HUES64 (cell line): ENCODE measurements at regions not wholly inside any gene's neighbourhood (a gene's known extent, or its start where the extent isn't known, plus 50 kb on each side); places are given as distances from the start of the nearest gene placed in this dataset.
"Not testable (repeated sequence)": the region's sequence is repeated elsewhere in the genome, so short reads cannot be mapped to it uniquely, and the experiment has no call there.

Source experiments
- H3K27ac ChIP-seq: 2 replicates; pipeline ENCODE4 v1.7.0; 2013; ENCODE audit warnings: low read depth, low read length, inconsistent platforms
- H3K27me3 ChIP-seq: 2 replicates; pipeline ENCODE4 v1.6.1; 2013; ENCODE audit warnings: mild to moderate bottlenecking, low read length; ENCODE audit not compliant: insufficient read depth
- H3K36me3 ChIP-seq: 2 replicates; pipeline ENCODE4 v1.6.1; 2013; ENCODE audit warnings: mild to moderate bottlenecking, low read length; ENCODE audit not compliant: insufficient read depth
- H3K4me1 ChIP-seq: 2 replicates; pipeline ENCODE4 v1.6.1; 2013; ENCODE audit warnings: mild to moderate bottlenecking, low read length, moderate library complexity; ENCODE audit not compliant: insufficient read depth
- H3K4me3 ChIP-seq: 2 replicates; pipeline ENCODE4 v1.5.1; 2013; ENCODE audit warnings: mild to moderate bottlenecking, low read length, moderate library complexity
- H3K9ac ChIP-seq: 2 replicates; pipeline ENCODE4 v1.6.1; 2013; ENCODE audit warnings: mild to moderate bottlenecking, low read depth, low read length
- H3K9me3 ChIP-seq: 2 replicates; pipeline ENCODE4 v1.6.1; 2013; ENCODE audit warnings: low read depth, low read length; ENCODE audit not compliant: insufficient read depth
- WGBS: fragments of 150-250, 120-280 bp; methylation state at CpG from one replicate; pipeline ENCODE4 v1.1.7; 2013; ENCODE audit warnings: missing lambda C conversion rate; 5-methylcytosine and 5-hydroxymethylcytosine counted together

DNA sequence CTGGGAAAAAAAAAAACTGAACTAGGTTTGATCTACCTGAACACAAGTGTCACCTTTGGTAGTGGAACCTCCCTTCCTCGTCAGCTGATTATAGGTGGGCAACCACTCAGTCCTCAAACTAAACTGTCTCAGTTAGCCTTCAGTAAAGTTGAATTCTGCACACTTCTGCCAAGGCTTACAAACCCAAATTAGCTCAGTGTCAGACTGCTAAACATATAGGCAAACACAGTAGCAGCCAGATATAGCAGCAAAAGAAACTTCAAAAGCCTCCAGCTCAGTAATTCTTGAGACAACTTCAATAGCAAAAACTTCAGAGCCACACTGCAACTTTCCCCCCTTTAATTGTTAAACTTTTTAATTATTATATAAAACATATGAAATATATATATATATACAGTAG, 956.9 kb downstream of the XPNPEP1 start:
- Histone ChIP-seq H3K9ac (no peak overlapping the region), H3K27me3 (no peaks in the 10 kb centered on the region), H3K36me3 (no peaks in the 10 kb centered on the region), H3K4me1 (no peaks in the 10 kb centered on the region), H3K27ac (no peak overlapping the region), H3K9me3 (peaks cover 64% of the 10 kb centered on the region), H3K4me3 (no peak overlapping the region)
- 85% methylated on average over 1 of the region's 1 CpG for WGBS

DNA sequence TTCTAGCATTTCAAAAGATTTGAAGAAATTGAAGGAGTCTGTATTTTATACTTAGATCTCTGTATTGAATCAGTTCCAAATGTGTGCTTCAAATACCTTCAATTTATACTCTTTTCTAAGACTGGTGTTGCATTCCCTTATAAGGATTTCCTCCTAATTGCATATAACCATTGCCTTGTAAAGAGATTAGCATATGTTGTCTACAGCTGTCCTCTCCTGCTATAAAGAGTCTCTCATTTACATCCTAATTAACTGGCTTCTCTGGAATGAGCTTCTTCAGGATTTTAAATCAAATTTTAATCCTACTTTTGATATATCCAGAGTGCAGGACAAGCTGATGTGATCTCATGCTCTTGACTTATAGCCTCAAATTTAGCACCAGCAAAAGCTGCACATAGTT, 957.3 kb downstream of the XPNPEP1 start:
- peaks cover 62% of the 10 kb centered on the region for H3K9me3 ChIP-seq
- no peaks in the 10 kb centered on the region for H3K4me1 ChIP-seq
- no peak overlapping the region for H3K9ac ChIP-seq
- no peak overlapping the region for H3K4me3 ChIP-seq
- H3K27ac ChIP-seq: no peak overlapping the region
- H3K36me3 ChIP-seq: no peaks in the 10 kb centered on the region
- H3K27me3 ChIP-seq: no peaks in the 10 kb centered on the region

DNA sequence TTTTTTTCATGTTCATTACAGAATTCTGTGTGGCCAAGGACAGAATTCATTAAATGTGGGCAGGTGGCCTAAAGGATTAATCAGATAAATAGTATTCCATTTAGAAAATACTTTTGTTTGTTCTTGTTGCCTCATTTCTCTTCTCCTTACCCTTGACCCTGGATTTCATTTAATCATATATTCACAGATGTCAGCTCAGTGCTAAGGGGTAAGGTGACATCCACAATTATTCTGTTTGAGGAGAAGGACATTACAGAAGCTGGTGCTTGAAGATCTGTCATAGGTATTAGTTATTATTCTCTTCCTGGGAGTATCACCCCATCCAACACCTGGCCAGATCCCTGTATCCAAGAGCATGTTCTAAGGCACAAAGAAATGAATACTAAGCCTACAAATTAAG, 961.1 kb downstream of the XPNPEP1 start:
- Histone ChIP-seq H3K4me1 (no peaks in the 10 kb centered on the region), H3K27ac (no peak overlapping the region), H3K27me3 (no peaks in the 10 kb centered on the region), H3K9ac (no peak overlapping the region), H3K4me3 (no peak overlapping the region), H3K9me3 (peaks cover 51% of the 10 kb centered on the region; the same call in 1 of the 2 replicates), H3K36me3 (no peaks in the 10 kb centered on the region)

DNA sequence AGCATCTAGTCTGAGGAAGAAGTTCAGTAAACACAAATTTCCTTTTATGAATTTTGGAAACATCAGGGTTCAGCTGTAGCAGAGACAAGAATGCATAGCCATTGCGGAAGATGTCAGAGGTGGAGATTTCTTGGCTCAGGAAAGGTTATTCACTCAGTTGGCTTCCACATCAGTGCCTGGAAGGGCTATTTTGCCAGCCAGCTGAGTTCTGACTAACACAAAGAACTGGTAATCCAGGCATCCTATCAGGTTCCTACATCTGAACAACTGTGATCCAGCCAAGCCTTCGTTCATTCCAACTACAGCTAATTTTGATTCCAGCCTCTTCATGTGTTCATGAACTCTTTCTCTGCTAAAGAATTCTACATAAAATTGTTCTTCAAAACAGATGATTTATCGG, 965.6 kb downstream of the XPNPEP1 start:
- Histone ChIP-seq H3K36me3 (no peaks in the 10 kb centered on the region), H3K27ac (no peak overlapping the region), H3K9me3 (peaks cover 39% of the 10 kb centered on the region), H3K4me3 (no peak overlapping the region), H3K9ac (no peak overlapping the region), H3K4me1 (no peaks in the 10 kb centered on the region), H3K27me3 (no peaks in the 10 kb centered on the region)
- WGBS: 75% methylated on average over 2 of the region's 3 CpGs

DNA sequence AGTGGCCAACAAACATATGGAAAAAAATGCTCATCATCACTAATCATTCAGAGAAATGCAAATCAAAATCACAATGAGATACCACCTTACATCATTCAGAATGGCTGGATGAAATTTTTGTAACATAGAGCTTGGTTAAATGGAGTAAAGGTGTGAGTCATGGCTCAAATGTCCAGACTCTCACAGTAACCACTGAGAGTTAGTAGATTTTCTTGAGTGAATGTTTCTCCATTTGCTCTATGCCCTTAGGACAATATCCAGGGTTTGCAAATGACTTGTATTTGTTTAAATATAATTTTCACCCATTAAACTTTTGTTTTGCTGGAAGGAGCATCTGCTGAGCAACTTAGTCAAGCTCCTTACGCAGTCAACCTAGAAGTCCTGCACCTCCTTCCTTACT, 967.2 kb downstream of the XPNPEP1 start:
- Histone ChIP-seq H3K9me3 (peaks cover 31% of the 10 kb centered on the region), H3K36me3 (no peaks in the 10 kb centered on the region), H3K4me1 (no peaks in the 10 kb centered on the region), H3K27me3 (no peaks in the 10 kb centered on the region), H3K4me3 (no peak overlapping the region), H3K9ac (no peak overlapping the region), H3K27ac (no peak overlapping the region)
- 73% methylated on average over 1 of the region's 1 CpG for WGBS

DNA sequence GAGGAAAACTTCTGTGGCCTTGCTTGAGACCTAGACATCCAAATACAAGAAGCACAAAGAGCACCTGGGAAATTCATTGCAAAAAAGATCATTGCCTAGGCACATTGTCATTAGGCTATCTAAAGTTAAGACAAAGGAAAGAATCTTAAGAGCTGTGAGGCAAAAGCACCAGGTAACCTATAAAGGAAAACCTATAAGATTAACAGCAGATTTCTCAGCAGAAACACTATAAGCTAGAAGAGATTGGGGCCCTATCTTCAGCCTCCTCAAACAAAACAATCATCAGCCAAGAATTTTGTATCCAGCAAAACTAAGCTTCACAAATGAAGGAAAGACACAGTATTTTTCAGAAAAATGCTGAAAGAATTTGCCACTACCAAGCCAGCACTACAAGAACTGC, 1003.3 kb downstream of the XPNPEP1 start:
- not testable (repeated sequence) for H3K27ac ChIP-seq, H3K9ac ChIP-seq, H3K36me3 ChIP-seq, H3K4me3 ChIP-seq, H3K27me3 ChIP-seq, H3K4me1 ChIP-seq
- peaks cover 65% of the 10 kb centered on the region for H3K9me3 ChIP-seq

DNA sequence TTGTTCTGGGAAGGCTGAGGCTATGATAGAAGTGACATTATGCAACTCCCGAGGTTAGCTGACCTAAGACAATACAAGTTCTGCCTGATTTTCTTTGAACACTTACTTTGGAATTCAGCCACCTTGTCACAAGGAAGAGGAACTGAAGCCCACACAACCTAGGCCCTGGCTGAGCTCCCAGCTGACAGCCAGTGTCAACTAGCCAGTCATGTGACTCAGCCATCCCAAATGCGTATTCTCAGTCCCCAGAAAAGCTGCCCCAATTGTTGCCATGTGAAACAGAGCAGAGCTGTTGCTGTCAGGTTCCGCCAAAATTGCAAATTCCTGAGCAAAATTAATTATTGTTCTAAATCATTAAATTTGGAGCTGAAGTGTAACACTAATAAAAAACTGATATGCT, 1010.0 kb downstream of the XPNPEP1 start:
- Histone ChIP-seq H3K4me3 (no peak overlapping the region), H3K4me1 (no peaks in the 10 kb centered on the region), H3K36me3 (no peaks in the 10 kb centered on the region), H3K27ac (no peak overlapping the region), H3K9ac (no peak overlapping the region), H3K9me3 (peaks cover 45% of the 10 kb centered on the region), H3K27me3 (peaks cover 7% of the 10 kb centered on the region; the same call in 1 of the 2 replicates)
- WGBS: 81% methylated on average over 3 of the region's 3 CpGs

DNA sequence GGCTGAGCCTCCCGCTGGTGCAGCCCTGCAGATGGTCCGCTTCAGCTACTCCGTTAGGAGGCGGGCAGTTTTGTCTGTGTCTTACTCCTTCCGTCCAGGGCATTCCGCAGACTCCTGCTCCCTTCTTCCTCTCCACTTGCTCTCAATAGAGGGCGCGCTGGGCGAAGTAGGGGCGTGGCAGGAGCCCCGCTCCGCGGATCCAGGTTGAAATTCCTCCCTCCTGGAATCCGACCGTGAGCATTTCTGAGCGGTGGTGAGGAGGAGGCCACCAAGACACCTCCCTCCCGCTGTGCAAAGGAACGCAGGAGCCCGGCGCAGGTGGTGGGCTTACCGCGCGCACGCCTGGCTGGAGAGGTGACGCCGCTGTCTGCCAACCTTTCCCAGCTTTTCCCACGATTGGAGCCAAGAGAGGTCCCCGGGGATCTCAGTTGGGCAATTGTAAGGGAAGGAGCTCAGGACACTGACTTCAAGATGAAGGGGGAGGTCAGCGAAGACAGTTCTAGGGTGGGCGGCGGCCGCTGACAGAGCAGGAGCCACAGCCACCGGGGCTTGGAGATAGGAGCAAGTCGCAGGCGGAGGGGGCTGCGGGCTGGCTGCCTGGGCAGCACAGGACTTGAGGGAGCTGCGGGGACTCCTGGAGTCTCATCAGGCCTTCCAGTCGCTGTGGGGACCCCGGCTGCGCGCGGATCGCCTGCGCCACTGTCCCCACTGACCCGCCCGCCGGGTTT, 1011.3 kb downstream of the XPNPEP1 start:
- no peaks in the 10 kb centered on the region for H3K4me1 ChIP-seq
- H3K27ac ChIP-seq: no peak overlapping the region
- WGBS: 73% methylated on average over 47 of the region's 47 CpGs
- H3K27me3 ChIP-seq: peaks cover 7% of the 10 kb centered on the region; the same call in 1 of the 2 replicates
- peak overlapping the region; percentile 44 for H3K9ac ChIP-seq
- peak overlapping the region; percentile 69 for H3K4me3 ChIP-seq
- H3K36me3 ChIP-seq: no peaks in the 10 kb centered on the region
- H3K9me3 ChIP-seq: peaks cover 45% of the 10 kb centered on the region

DNA sequence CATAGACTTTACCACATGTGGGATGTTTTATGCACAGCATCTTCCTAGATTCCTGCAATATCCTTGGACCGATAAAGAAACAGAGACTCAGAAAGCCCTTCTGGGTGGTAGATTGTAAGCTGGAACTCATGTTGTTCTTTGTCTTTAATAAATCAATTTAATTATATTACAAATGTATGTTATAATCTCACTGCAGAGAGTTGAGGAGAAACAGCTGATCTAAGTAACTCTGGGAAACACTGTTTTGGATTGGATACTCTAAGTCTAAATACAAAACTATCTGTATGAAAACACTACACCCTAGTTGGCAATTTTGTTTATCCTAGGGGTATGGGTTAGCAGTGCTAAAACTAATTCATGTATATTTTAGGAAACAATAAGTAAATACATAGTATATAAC, 1015.2 kb downstream of the XPNPEP1 start:
- Histone ChIP-seq H3K27me3 (peaks cover 7% of the 10 kb centered on the region; the same call in 1 of the 2 replicates), H3K36me3 (no peaks in the 10 kb centered on the region), H3K4me3 (no peak overlapping the region), H3K4me1 (no peaks in the 10 kb centered on the region), H3K27ac (no peak overlapping the region), H3K9me3 (peaks cover 48% of the 10 kb centered on the region), H3K9ac (no peak overlapping the region)
- no CpG with 5 or more reads among the region's 1 CpG for WGBS

DNA sequence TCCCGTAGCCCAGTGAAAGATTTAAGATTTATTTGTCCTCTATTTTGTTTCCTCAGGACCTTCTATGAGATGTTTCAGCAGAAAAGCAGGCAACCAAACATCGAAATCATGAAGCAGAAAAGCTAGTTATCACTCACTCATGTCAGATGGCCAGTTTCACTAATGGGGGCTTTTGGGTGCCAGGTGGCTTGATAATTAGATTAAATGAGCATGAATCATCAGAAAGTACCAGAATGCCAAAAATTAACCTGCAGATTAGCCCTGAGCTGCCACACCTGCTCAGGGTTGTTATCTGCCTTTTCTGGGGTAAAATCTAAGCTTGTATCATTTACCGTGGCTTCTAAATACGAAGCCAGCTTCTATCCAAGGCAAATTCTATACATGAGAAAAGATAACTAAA, 1017.5 kb downstream of the XPNPEP1 start:
- Histone ChIP-seq H3K9ac (no peak overlapping the region), H3K4me3 (no peak overlapping the region), H3K4me1 (no peaks in the 10 kb centered on the region), H3K27me3 (0 out of 2 replicates have a peak, but pooled peaks cover under 1% of the 10 kb centered on the region), H3K9me3 (peaks cover 57% of the 10 kb centered on the region), H3K27ac (no peak overlapping the region), H3K36me3 (no peaks in the 10 kb centered on the region)
- 69% methylated on average over 3 of the region's 4 CpGs for WGBS

DNA sequence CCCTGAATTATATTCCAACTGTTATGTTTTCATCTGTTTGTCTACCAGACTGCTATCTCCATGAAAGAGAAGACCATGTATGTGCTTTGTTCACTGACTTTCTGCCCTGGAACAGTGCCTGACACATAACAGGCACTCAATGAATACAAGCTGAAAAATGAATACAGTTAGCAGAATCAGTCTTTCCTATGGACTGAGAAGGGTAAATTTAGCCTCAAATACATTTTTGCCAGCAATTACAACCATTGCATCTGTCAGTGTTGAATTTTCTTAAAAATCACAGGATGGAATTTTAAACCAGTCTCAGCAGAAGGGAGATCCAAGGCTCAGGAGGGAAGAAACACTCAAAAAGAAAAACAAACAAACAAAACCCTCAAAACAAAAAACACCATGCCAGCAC, 1018.1 kb downstream of the XPNPEP1 start:
- Histone ChIP-seq H3K9me3 (peaks cover 58% of the 10 kb centered on the region), H3K27me3 (no peaks in the 10 kb centered on the region), H3K9ac (no peak overlapping the region), H3K4me1 (no peaks in the 10 kb centered on the region), H3K4me3 (no peak overlapping the region), H3K27ac (no peak overlapping the region), H3K36me3 (no peaks in the 10 kb centered on the region)
